Stimulated activated CD4-positive, alpha-beta T cell treated with anti-CD3 and anti-CD28 coated beads, Interleukin-2, amount 100 ng/mL, for 24 hours (primary cell): ENCODE measurements at regions not wholly inside any gene's neighbourhood (a gene's known extent, or its start where the extent isn't known, plus 50 kb on each side); places are given as distances from the start of the nearest gene placed in this dataset.

Source experiments
- DNase-seq, 2 donors: peaks; one replicate each; pipeline ENCODE4 v3.0.0-alpha.2; 2020

DNA sequence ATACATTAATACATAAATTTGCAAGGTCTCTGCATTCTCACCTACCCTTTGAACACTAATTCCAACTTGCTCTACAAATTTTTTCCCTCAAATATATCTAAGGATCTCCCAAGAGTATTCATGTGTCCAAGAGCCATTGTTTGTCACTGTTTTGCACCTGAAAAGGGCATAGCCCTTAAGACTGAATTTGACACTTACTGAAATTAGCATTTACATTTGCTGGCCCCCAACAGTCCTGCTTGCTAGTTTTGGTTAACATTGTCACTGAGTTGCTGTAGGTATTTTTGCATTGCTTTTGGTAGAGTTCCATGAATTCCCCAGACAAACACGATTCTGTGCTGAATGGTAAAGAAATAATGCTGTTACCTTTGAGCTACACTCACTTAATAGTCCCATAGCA is 57.3 kb downstream of the KCNA4 start:
- no peak for DNase-seq

DNA sequence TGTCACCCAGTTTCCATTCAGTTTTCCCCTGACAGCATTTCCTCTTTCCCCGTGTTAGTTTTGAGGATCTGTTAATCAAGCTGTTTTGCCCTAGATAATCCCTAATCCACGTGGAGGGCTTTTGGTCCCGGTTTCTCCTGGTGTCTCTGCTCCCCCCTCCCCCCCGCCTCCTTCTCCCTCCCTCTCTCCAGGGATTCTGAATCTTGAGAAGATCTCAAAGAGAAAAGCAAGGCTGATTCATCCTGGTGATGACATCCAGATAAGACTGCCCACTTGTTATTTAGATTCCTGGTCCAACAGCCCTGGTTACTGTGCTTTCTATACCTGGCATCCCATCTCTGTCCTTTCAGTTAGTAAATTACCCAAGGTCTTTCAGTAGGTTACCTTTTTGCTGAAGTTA is 59.4 kb downstream of the KCNA4 start:
- no peak for DNase-seq

DNA sequence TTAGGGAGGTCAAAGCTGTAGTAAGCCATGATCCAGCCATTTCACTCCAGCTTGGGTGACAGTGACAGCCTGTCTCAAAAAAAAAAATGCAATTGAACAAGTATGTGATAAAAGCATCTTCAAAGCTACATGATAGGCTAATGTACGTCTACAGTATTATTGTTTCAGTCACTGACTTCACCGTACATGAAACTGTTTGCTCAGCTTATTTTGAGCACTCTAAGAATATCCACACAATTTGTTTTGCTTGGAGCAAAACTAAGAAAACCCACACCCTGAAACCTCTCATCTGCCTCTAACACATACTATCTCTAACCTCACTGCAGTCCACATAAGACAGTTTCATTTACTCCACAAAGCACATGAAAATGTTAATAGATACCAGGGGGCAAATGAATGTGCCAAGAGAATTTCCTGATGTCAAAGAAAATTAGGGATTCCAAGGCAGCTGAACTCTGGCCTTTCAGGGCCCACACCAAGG is 60.7 kb downstream of the KCNA4 start:
- no peak for DNase-seq

GRCh38 chr11:29943347-29943746 is 73.5 kb downstream of the KCNA4 start:
- no peak for DNase-seq

GRCh38 chr11:29937526-29937925 is 79.3 kb downstream of the KCNA4 start:
- DNase-seq = no peak

- no peak for DNase-seq
Observed at GRCh38 chr11:29934115-29934638, 82.7 kb downstream of the KCNA4 start.

DNA sequence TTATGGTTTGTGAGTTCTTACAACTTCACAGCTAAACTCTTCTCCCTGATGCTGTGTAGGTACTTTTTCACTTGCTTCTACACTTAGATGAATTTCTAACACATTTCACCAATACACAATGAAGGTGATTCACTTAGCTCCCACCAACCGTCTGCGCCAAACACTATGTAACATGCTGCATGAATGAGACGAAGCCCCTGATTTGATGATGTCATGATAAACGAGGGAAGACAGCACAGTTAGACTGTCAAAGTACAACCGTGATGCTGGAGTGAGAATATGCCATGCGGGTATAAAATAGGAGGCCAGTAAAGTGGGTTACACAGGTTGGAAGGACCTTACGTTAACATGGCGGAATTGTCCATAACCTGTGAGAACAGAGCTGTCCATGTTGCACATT is 100.8 kb downstream of the KCNA4 start:
- DNase-seq = no peak

- no peak for DNase-seq
Observed at GRCh38 chr11:29914203-29914930, 102.5 kb downstream of the KCNA4 start.

DNA sequence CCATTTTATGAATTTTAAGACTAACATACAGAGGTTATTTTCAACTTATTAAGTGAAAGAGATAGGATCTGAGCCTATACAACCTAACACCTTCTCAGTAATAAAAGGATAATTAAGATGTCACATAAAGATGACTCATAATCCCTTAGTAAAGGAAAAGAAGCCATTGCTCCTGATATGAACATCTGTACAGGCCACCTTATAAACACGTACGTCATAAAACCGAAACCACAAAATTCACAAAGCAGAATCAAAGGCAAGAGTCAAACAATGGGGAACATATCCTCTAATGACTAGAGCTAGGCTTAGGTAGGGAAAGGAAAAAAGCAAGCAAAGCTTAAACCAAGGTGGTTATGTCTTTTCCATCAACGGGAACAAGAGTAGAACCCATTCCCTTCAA is 103.5 kb downstream of the KCNA4 start:
- DNase-seq = no peak

DNA sequence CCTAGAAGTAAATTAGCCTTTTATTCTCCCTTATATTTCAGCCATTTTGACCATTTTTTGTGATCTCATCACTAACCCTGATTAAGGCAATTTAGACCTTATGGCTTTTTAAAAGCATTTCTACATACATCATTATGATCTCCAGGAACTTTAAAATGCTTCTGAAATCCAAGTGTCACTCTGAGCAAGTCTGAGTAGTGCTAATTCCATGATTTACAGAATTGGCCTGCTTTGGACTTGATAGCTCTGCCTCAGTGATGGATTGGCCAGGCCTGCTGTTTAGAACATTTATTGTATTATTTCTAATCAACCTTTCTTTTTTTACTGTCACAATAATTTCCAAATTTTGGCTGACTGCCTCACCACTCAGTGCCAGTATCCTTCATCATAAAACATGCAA is 116.4 kb downstream of the KCNA4 start:
- DNase-seq = no peak

DNA sequence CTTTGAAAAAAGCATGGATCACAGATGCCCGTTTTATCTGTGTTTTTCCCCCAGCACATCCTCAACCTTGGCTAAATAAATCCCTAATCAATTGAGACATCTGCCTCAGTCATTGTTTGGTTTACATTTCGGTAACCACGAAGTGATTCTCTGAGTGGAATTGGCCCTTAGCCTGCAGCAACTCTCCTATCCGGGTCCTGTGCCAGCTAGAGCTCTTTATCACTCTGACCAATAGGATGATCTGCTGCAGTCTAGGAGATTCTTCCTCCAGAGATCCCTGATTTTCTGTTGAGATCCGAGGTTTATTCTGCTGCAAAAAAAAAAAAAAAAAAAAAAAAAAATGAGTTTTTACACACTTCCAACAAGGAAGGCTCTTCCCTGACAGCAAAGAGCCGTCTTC is 137.3 kb downstream of the KCNA4 start:
- no peak for DNase-seq

GRCh38 chr11:29876192-29876591 is 140.6 kb downstream of the KCNA4 start:
- DNase-seq = no peak

- no peak for DNase-seq
Observed at GRCh38 chr11:29847219-29847618, 169.6 kb downstream of the KCNA4 start.

DNA sequence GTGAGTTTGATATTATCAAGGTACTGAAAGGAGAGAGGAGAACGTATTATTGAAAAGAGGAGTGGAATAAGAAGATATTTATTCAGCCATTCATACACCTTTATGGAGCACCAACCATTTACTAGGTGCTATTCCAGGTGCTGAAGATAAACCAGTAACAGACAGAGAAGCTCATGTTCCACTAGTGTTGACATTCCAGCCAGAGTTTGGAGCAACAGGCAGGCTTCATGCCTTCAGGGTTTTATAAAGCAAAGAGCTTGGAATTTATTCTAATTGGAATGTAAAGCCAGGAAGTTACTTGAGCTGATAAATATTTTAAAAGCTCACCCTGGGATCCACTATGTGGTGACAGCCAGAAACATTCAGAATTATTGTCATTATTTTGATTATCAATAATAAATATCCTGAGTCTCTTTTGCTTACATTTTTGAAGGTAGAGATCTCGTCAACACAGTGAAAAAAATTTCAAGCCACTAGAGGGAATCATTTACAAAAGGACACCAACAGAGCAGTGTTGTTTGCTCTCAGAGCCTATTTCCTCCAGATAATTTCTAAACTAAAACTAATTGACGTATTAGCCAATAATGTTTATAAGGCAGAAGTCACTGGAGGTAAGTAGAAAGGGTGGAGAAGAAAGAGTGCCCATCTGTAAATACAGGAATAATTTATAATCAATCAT is 172.0 kb downstream of the KCNA4 start:
- no peak for DNase-seq

DNA sequence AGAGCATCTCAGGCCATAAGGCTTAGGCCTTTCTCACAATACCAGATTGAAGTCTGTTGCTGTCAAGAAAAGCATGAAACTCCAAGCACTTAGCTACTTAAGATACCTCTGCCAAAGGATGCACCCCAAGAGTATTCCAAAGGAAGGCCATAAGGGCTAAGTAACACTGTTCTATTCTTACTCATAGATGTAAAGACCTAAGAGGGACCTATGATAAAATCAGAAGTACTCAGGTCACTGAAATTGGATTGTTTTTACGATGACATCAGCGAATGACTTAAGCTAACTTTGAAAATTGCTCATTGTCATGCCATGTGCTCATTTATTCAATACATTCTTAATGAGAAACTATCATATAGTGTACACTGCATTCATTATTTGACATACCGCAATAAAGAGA is 172.8 kb downstream of the KCNA4 start:
- DNase-seq = no peak

DNA sequence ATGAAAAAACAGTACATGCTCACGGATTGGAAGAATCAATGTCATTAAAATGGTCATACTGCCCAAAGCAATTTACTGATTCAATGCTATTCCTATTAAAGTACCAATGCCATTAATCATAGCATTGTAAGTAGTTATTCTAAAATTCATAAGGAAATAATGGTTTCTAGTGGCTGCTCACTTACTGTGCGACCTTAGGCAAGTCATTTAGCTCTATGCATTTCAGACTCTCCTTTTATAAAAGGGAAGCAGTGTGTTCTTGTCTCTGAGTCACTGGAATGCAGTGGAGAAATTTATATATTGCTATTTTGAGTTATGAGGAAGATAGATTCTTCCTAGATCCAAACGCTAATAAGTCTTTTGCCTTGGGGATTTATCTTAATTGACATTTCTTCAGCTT is 174.8 kb downstream of the KCNA4 start:
- DNase-seq = no peak

GRCh38 chr11:29826878-29827277 is 190.0 kb downstream of the KCNA4 start:
- no peak for DNase-seq

- no peak for DNase-seq
Observed at GRCh38 chr11:29816359-29816758, 200.5 kb downstream of the KCNA4 start.

- no peak for DNase-seq
Observed at GRCh38 chr11:29809121-29809520, 207.7 kb downstream of the KCNA4 start.

- no peak for DNase-seq
Observed at GRCh38 chr11:29802522-29802921, 214.3 kb downstream of the KCNA4 start.

DNA sequence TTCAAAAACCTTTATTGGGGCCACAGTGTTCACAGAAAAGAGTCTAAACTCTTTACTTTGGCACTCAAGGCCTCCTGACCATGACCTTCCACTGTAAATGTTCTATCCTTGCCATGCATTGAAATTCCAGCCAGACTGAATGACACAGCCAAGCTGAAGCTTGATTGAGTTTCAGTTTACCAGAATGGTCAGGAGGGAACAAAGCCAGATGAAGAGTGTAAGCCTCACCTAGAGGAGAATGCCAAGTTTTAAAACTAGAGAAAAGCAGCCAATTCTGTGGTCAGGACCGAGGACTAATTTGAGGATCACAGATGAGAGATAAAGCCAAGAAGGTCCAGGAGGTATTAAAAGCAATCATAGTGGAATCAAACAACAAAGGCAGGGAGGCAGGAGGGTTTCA is 215.3 kb downstream of the KCNA4 start:
- DNase-seq = no peak

GRCh38 chr11:29786092-29786491 is 230.7 kb downstream of the KCNA4 start:
- DNase-seq = no peak

GRCh38 chr11:29783506-29783905 is 233.3 kb downstream of the KCNA4 start:
- DNase-seq = no peak

- DNase-seq = no peak
Observed at GRCh38 chr11:29782447-29782846, 234.4 kb downstream of the KCNA4 start.
